ENCODE measurements at regions not wholly inside any gene's neighbourhood (a gene's known extent, or its start where the extent isn't known, plus 50 kb on each side); places are given as distances from the start of the nearest gene placed in this dataset.

DNA sequence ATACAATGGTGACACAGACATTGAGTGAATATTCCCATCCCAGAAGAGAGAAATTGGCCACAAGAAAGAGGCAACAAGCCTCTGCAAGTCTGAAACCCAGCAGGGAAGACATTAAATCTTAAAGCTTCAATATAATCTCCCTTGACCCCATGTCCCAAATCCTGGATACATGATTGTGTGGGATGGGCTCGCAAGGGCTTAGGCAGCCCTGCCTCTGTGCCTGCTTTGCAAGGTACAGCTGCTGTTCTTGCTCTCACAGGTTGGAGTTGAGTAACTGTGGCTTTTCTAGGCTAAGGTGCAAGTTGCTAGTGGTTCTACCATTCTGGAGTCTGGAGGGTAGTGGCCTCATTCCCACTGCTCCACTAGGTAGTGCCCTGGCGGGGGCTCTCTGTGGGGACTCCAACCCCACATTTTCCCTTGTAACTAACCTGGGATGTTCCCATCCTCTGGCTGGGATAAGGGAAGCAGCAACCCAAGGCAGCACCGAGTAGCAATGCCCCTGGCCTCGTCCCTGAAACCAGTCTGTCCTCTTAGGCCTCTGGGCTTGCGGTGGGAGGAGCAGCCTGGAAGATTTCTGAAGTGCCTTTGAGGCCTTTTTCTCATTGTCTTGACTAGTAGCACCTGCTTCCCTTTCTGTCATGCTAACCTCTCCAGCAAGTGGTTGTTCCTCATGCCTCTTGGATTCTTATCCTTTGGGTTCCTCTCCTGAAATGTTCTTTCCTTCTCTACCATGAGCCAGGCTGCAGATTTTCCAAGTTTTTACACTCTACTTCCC is 90.0 kb downstream of the FAM174B start:
- no peak for DNase-seq (ENCODE audit: low read depth)

DNA sequence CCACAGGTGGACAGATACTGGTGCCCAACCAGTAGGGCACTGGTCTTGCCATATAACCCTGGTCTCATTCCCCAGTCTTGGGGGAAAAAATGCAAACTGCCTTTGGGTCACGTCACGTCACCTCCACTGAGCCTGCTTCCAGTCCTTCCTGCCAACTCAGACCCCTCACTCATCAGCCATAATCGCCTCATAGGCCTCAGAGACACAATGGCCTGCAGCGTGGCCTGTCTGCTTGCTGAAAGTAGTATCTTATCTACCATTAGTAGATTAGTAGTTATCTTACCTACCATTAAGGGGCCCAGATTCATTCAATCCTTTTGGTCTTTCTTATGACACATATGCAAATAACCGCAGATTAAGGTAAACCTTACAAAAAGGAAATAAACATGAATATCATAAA is 93.8 kb downstream of the FAM174B start:
- no peak for DNase-seq (ENCODE audit: low read depth)

DNA sequence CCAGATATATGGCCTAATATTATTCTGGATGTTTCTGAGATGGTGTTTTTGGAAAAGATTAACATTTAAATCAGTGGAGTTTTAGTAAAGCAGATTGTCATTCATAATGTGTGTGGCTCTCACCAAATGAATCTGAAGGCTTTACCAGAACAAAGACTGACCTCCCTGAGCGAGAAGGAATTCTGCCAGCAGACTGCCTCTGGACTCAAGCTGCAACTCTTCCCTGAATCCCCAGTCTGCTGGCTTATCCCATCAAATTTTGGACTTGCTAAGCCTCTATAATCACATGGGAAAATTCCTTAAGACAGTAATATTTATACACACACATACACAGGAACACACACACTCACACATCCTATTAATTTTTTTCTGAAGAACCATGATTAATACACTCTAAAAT is 102.3 kb downstream of the FAM174B start:
- no peak for DNase-seq (ENCODE audit: low read depth)

DNA sequence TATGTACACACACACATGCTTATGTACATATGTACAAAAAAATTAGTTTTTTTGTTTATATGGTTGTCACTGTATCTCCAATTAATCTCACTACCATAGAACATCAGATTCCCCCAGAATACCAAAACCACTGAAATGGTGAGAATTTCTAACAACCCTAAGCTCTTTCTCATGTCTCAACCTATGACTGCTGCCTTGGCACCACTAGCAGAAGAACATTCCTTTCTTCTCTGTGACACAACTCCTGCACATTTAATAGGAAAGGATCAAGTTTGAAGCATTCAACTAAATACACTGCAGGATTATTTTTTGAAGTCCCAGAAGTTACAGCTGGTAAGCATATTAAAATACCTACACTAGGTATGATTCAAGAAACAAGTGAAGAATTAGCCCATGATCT is 109.6 kb downstream of the FAM174B start:
- DNase-seq (ENCODE audit: low read depth) = no peak

DNA sequence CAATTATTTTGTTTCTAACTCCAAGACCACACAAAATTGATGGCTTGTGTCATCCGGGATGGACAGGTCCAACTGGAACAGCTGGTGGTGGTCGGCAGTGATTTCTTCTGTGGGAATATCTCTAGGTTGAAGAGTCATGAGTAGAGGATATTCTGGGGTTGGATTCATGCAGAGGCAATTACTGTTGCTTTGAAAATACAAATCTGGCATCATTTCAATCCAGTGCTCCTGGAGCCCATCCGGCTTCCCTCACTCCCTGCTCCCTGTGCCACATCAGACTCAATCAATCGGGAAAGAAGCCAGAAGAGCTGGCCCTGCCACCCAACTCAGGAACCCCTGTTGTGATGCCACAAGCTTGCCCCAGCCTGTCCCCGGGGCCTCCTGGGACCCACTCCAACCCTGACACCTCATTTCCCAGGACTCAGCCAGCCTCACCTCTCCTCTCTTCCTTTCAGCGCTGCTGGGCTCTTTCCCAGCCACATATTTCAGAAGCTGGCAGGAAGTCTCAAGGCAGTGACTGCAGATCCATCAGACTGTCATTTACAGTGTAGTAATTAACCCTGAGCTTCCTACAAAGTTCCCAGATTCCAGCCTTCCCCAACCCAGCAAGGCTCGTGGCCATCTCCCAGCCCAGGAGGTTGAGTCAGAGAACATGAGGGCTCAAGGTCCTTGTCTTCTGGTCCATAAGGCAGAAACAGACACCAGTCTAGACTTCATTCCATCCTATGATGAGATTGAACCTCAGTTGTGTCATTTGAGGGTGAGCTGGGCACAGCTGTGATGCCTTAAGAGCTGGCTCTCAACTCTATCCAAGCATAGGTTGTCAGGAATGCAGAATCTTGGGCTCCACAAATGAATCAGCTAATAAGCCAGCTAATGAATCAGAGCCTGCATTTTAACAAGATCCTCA is 114.0 kb downstream of the FAM174B start:
- DNase-seq (ENCODE audit: low read depth) = no peak

DNA sequence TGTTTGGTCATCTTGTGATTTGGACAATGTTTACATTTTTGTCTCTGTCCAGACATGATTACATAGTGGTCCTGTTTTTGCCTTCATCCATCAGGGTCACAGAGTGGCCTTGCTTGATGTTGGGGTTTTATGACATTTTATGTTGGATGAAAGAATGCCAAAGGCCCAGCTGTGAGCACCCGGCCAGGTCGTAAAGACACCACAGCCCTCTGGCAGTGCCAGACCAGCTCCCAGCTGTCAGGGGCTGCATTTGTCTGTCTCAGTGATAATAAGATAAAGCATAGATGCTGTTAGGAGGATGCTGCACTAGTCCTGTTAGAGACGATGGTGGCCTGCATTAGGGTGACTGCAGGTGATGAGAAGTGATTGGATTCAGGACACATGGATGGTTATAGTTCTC is 117.5 kb downstream of the FAM174B start:
- no peak for DNase-seq (ENCODE audit: low read depth)

DNA sequence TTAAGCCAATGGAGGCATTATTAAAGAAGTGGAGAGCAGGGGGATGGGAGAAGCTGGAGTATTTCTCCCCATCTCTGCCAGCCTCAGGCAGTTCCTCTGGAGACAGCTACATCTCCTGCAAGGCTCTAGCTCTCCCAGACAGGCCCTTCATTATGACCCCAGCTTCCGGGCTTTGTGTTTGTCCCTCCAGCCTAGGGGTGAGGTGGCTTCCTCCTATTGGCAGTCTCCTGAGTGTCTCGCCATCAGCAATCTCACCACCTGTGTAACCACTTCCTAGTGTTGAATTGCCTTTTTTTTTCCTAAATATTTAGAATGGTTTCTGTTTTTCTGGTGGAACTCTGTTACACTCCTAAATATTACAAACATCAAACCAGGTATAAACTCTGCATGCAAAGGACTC is 122.3 kb downstream of the FAM174B start:
- no peak for DNase-seq (ENCODE audit: low read depth)

DNA sequence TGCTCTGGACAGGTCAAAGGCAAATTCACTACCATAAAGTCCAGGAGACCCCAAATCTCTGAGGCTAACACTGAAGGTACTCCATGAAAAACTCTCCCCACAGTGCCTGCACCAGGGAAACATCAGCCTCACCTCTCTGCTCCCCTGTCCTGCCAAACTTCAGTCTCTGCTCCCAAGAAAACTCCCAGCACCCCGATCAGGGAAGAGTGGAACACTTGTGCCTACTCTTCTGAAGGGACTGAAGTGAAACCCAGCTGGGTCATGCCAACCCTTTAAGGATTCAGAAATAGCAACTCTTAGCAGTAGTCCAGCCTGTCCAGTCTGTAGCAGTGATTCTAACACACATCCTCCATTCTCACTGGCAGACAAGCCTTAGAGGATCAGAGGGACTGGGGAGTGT is 124.2 kb downstream of the FAM174B start:
- DNase-seq (ENCODE audit: low read depth) = no peak

DNA sequence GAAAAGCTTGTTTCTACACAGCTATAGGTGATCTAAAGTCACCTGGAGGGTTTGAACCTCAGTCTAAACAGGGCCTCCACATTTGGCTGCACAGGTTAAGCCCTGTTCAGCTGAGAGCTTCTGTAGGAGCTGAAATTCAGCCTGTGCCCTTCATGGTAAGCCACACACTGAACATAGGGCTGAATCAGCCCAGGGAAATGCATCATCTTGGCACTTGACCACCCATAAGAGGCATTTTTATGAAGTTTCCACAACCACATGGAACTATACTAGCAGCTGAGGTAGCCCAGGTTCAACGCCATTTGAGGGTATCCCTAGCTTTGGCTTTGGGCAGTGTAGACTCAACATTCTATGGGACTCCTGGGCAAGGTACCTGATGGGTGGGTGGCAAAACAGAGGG is 126.8 kb downstream of the FAM174B start:
- DNase-seq (ENCODE audit: low read depth) = no peak

DNA sequence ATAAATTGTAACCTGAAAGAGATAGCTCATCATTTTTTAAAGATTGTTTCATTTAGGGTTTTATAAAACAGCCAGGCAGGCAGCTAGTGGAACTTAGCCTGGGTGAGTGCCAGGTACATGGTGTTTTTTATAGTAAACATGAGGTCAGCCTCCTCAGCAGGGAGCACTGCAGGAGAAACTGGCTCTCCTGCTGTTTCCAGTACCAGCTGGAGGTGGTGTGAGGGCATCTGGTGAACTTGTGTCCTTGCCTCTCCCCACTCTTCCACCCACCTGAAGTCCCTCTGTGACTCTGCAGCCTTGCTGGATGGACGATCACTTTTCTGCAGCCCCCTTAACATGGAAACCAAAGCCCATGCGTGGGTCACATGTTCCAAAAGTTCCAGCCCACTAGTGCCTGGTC is 128.4 kb downstream of the FAM174B start:
- DNase-seq (ENCODE audit: low read depth) = no peak

DNA sequence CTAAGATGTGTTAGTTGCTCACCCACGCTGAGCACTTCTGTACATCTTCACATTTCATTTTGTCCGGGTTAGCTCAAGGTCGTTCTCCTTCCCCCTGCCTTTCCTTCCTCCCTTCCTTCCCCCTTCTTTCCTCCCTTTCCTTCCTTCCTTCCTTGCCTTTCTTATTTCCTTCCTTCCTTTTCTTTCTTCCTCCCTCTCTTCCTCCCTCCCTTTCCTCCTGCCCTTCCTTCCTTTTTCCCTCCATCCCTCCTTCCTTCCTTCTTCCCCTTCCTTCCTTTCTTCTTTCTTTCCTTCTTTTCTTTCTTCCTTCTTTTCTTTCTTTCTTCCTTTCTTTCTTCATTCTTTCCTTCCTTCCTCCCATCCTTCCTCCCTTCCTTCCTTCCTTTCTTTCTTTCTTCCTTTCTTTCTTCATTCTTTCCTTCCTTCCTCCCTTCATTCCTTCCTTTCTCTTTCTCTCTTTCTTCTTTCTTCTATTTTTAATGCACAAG is 129.8 kb downstream of the FAM174B start:
- no peak for DNase-seq (ENCODE audit: low read depth)

DNA sequence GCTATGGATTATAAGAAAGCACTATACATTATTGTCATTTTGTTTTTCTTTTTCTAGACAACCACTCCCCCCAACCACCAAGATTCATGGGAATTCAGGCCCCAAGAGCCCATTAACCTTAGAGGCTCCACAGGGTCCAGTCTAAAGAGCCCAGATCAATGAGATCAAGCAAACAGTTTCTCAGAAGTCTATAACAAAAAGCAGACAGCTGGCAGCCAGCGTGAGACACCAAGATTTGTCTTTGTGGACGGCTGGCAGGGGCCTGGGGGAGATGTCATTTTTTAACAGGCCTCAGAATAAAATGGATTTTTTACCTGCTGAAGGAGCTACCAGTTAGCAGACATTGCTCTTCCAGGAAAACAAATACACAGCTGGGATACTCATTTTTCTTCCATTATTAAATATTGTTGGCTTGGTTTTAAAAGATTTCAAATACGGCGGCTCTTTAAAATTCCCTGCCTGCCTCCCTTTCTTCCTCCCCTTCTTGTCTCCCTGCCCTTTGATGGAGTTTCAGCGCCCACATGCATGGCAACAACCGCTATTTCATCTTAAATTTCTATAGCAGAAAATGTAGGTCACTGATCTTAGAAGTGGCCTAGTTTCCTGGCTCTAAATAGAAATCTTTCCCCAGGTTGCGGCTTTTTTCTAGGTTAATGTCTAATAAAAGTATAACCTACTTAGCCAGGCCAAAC is 130.6 kb downstream of the FAM174B start:
- DNase-seq (ENCODE audit: low read depth) = no peak

DNA sequence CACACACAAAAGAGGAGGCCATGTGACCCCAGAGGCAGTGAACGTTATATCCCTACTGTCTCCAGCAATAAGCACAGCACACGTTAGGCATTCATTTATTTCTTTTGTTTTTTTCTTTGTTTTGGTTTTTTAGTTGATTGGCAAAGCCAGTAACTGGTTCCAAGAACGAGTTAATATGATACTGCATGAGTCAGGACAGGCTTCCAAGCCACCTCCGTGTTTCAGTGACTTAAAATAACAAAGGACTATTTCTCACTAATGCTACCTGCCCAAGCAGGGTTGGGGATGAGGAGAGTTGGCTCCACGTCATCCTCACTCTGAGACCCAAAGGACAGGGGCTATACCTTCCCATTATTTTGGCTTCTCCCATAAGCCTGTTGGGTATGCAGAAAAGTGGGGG is 130.5 kb downstream of the ST8SIA2 start:
- DNase-seq (ENCODE audit: low read depth) = no peak

DNA sequence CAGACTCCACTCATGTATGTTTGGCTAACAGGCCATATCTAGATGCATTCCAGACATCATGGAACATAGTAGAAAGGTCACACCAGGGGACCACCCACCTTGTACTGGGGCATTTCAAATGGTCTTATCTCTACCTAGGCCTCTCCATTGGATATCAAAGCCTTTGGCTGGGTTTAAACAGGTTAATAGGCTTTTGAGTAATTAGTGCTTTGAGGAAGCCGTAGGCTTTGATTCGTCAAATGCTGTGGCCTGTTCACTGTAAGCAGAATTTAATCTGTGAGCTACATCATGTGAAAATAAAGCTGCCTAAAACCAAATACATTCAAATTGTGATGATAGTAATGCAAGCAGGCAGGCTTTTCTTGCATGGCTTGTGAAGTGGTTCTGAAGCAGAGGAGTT is 129.5 kb downstream of the ST8SIA2 start:
- no peak for DNase-seq (ENCODE audit: low read depth)

DNA sequence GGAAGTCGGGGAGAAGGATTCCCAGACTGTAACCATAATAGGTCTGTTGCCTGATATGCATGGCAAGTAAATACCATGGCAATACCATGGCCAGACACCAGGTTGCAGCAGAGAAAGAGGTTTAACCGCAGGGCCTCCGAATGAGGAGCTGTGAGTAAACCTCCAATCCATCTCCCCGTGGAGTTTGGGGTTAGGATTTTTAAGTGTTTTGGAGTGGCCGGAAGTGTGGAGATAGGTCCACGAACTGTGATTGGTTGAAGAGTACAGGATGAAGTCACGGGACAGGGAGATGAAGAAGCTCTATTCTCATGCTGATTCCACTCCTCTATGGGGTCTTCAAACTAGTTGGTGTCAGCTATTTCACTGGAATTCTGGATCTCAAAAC is 127.9 kb downstream of the ST8SIA2 start:
- peak; percentile 17 for DNase-seq (ENCODE audit: low read depth)

DNA sequence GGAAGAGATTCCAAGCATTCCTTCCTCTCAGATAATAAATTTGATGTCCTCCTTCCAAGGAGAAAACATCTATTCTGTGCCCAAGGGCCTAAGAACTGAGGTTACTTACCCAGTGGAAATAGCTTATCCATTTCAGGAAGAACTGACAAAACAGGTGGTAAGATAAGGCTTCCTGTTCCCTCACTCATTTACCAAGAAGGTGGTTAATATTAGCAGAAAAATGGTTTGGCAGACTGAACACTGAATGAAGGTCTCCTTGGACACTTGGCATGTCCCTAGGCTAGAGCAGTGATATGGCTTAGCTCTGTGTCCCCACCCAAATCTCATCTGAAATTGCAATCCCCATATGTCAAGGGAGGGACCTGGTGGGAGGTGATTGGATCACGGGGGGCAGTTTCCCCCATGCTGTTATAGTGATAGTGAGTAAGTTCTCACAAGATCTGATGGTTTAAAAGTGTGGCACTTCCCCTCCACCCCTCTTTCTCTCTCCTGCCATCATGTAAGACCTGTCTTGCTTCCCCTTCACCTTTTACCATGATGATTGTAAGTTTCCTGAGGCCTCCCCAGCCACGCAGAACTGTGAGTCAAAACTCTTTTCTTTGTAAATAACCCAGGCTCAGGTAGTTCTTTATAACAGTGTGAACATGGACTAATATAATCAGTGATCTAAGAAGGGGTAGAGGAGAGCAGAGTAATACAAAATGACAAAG is 127.4 kb downstream of the ST8SIA2 start:
- no peak for DNase-seq (ENCODE audit: low read depth)

DNA sequence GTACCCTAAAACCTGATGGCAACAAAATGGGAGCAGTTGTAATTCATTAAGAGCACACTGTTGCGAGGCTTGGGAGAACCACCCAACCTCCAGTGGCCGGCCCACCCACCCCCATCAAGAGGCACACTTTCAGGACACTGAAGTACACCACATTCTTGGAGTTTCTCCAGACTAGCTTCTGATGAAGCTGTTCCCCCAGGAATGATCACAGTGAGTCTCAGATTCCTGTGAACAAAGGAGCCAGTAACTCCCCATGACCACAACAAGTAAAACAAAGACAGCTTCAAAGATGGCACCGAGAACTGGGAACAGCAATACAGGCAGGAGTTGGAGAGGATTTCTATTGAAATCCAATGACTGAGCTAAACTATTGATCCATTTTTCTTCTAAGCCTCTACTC is 126.0 kb downstream of the ST8SIA2 start:
- no peak for DNase-seq (ENCODE audit: low read depth)
